ENCODE measurements at regions not wholly inside any gene's neighbourhood (a gene's known extent, or its start where the extent isn't known, plus 50 kb on each side); places are given as distances from the start of the nearest gene placed in this dataset.

DNA sequence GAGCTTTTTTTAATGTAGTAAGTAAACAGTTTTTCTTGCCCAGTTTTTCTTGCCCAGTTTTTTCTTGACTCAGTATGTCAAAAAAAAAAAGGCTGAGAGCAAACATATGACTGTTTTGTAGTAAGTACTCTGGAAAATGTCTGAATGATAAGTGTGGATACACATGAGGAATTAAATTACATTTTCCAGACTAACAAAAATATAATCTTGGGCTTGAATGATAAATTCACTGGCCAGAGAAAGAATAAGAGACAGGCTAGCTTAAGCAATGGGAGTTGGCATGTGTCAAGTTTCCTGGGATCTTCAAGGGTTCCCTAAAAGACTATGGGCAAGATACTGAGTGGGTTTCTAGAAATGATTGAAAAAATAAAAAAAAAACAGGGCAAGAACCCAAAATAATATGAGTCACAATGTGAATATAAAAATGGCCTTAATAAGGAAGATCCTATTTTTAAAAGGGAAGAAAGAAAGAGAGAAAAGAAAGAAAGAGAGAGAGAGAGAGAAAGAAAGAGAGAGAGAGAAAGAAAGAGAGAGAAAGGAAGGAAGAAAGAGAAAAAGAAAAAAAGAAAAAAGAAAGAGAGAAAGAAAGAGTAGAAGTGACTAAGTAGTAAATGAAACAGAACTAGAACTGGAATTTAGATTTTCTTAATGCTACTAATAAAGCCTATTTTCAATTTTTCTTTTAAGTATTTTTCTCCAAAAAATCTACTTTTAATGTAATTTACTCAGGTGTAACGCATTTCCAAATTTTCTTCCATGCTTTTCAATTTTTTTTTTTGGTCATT lies 60.2 kb downstream of the TFPI2 start:
- TF ChIP-seq CREB1 (IDR thresholded peaks at IDR 0.05; ENCODE audit: low read depth) (no peak), FOXM1 (IDR thresholded peaks at IDR 0.05; ENCODE audit: borderline replicate concordance, low read depth) (no peak)
- TF ChIP-seq, protein P1, sequence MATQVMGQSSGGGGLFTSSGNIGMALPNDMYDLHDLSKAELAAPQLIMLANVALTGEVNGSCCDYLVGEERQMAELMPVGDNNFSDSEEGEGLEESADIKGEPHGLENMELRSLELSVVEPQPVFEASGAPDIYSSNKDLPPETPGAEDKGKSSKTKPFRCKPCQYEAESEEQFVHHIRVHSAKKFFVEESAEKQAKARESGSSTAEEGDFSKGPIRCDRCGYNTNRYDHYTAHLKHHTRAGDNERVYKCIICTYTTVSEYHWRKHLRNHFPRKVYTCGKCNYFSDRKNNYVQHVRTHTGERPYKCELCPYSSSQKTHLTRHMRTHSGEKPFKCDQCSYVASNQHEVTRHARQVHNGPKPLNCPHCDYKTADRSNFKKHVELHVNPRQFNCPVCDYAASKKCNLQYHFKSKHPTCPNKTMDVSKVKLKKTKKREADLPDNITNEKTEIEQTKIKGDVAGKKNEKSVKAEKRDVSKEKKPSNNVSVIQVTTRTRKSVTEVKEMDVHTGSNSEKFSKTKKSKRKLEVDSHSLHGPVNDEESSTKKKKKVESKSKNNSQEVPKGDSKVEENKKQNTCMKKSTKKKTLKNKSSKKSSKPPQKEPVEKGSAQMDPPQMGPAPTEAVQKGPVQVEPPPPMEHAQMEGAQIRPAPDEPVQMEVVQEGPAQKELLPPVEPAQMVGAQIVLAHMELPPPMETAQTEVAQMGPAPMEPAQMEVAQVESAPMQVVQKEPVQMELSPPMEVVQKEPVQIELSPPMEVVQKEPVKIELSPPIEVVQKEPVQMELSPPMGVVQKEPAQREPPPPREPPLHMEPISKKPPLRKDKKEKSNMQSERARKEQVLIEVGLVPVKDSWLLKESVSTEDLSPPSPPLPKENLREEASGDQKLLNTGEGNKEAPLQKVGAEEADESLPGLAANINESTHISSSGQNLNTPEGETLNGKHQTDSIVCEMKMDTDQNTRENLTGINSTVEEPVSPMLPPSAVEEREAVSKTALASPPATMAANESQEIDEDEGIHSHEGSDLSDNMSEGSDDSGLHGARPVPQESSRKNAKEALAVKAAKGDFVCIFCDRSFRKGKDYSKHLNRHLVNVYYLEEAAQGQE (IDR thresholded peaks at IDR 0.05; ENCODE audit: low read depth): no peak

DNA sequence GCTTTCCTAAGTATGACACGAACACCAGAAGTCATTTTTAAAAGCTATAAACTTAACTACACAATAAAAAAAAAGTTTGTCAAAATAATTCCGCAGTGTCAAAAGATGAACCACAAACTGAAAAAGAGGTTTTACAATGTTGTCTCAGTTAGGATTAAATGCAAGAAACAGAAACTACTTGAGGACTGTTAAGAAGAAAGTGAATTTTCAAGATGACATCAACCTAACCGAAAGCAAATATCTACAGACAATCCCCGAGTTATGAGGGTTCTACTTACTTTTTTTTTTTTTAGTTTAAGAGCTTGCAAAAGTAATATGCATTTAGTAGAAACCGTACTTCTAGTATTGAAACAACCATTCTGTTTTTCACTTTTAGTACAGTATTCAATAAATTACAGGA lies 62.3 kb downstream of the TFPI2 start:
- no peak for TF ChIP-seq TAF1 (IDR thresholded peaks at IDR 0.05; ENCODE audit: low read depth)
- TF ChIP-seq YY1 (IDR thresholded peaks at IDR 0.05; ENCODE audit: low read depth): no peak
- no peak for TF ChIP-seq CREB1 (IDR thresholded peaks at IDR 0.05; ENCODE audit: low read depth)
- TF ChIP-seq TCF12 (IDR thresholded peaks at IDR 0.05; ENCODE audit: low read depth): no peak
- TF ChIP-seq EGR1 (IDR thresholded peaks at IDR 0.05): no peak
- TF ChIP-seq, protein P2, sequence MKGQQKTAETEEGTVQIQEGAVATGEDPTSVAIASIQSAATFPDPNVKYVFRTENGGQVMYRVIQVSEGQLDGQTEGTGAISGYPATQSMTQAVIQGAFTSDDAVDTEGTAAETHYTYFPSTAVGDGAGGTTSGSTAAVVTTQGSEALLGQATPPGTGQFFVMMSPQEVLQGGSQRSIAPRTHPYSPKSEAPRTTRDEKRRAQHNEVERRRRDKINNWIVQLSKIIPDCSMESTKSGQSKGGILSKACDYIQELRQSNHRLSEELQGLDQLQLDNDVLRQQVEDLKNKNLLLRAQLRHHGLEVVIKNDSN (IDR thresholded peaks at IDR 0.05): no peak
- no peak for TF ChIP-seq CEBPB (IDR thresholded peaks at IDR 0.05)
- TF ChIP-seq, protein P1 (IDR thresholded peaks at IDR 0.05; ENCODE audit: low read depth): no peak
- TF ChIP-seq ZBTB7A (IDR thresholded peaks at IDR 0.05; ENCODE audit: low read depth): no peak
- TF ChIP-seq, protein P3, sequence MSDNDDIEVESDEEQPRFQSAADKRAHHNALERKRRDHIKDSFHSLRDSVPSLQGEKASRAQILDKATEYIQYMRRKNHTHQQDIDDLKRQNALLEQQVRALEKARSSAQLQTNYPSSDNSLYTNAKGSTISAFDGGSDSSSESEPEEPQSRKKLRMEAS (IDR thresholded peaks at IDR 0.05): no peak
- no peak for TF ChIP-seq NFIC (IDR thresholded peaks at IDR 0.05)
- TF ChIP-seq TEAD4 (IDR thresholded peaks at IDR 0.05): no peak
- TF ChIP-seq FOXM1 (IDR thresholded peaks at IDR 0.05; ENCODE audit: borderline replicate concordance, low read depth): no peak
- TF ChIP-seq EP300 (IDR thresholded peaks at IDR 0.05; ENCODE audit: borderline replicate concordance): no peak
- TF ChIP-seq RAD21 (IDR thresholded peaks at IDR 0.05; ENCODE audit: low read depth): no peak

DNA sequence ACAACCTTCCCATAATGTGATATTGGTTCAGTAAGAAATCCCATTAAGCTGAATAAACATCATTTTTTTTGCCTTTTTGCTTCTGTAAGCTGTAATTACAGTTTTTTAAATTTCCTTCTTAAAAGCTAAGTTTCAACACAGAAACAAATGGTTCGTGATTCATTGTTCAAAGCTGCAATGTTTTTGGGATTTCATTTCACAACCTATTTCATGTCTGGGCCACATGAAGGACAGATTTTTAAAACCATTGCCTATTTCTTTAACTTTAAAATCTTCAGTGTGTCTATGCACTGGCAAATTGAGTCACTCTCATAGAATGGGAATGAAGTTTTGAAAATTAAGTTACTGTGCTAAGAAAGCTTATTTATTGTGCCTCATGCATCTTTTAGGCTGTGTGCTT lies 66.9 kb downstream of the TFPI2 start:
- TF ChIP-seq, protein P2 (IDR thresholded peaks at IDR 0.05): no peak
- TF ChIP-seq EGR1 (IDR thresholded peaks at IDR 0.05) (no peak), FOXM1 (IDR thresholded peaks at IDR 0.05; ENCODE audit: borderline replicate concordance, low read depth) (no peak), TCF12 (IDR thresholded peaks at IDR 0.05; ENCODE audit: low read depth) (no peak), TEAD4 (IDR thresholded peaks at IDR 0.05) (no peak), NFIC (IDR thresholded peaks at IDR 0.05) (no peak), CREB1 (IDR thresholded peaks at IDR 0.05; ENCODE audit: low read depth) (no peak), CEBPB (IDR thresholded peaks at IDR 0.05) (no peak), TAF1 (IDR thresholded peaks at IDR 0.05; ENCODE audit: low read depth) (no peak)
- TF ChIP-seq, protein P1 (IDR thresholded peaks at IDR 0.05; ENCODE audit: low read depth): no peak
- TF ChIP-seq, protein P3 (IDR thresholded peaks at IDR 0.05): no peak

DNA sequence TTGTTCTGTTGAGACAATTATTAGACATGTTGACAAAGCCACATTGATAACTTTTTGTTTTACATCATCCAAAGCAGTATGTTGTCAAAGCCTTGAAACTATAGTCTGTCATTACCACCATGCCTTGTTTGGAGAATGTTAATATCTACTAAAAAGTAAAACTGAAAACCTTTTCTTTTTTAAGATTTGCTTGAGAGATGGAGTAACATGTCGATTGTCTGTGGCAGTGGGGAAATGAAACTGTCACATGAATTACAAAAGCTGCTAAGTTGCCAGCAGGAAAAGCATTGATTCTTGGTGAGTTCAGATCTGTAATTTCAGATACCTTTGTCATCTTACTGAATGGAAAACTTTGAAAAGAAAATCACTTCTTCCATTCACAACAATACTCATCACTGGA lies 69.1 kb downstream of the TFPI2 start:
- TF ChIP-seq EP300 (IDR thresholded peaks at IDR 0.05; ENCODE audit: borderline replicate concordance): no peak
- TF ChIP-seq, protein P3 (IDR thresholded peaks at IDR 0.05): no peak
- no peak for TF ChIP-seq YY1 (IDR thresholded peaks at IDR 0.05; ENCODE audit: low read depth)
- TF ChIP-seq, protein P2 (IDR thresholded peaks at IDR 0.05): no peak
- TF ChIP-seq CEBPB (IDR thresholded peaks at IDR 0.05): no peak
- TF ChIP-seq, protein P1 (IDR thresholded peaks at IDR 0.05; ENCODE audit: low read depth): no peak
- TF ChIP-seq EGR1 (IDR thresholded peaks at IDR 0.05): no peak
- no peak for TF ChIP-seq TAF1 (IDR thresholded peaks at IDR 0.05; ENCODE audit: low read depth)
- no peak for TF ChIP-seq ZBTB7A (IDR thresholded peaks at IDR 0.05; ENCODE audit: low read depth)
- TF ChIP-seq RAD21 (IDR thresholded peaks at IDR 0.05; ENCODE audit: low read depth): no peak
- no peak for TF ChIP-seq CREB1 (IDR thresholded peaks at IDR 0.05; ENCODE audit: low read depth)
- no peak for TF ChIP-seq NFIC (IDR thresholded peaks at IDR 0.05)
- TF ChIP-seq TCF12 (IDR thresholded peaks at IDR 0.05; ENCODE audit: low read depth): no peak
- no peak for TF ChIP-seq TEAD4 (IDR thresholded peaks at IDR 0.05)
- no peak for TF ChIP-seq FOXM1 (IDR thresholded peaks at IDR 0.05; ENCODE audit: borderline replicate concordance, low read depth)

Measured in Ishikawa (cell line).